AG09319 (cell line): ENCODE measurements at regions not wholly inside any gene's neighbourhood (a gene's known extent, or its start where the extent isn't known, plus 50 kb on each side); places are given as distances from the start of the nearest gene placed in this dataset.

Source experiments
- DNase-seq: peaks from one replicate; pipeline ENCODE4 v3.0.0-alpha.2; 2010; ENCODE audit warnings: low read depth; ENCODE audit errors: extremely low read depth
- TF ChIP-seq, protein P1 (sequence below): IDR thresholded peaks from 2 replicates; pipeline ENCODE4 v1.5.1; 2011; ENCODE audit warnings: low read depth, mild to moderate bottlenecking, inconsistent platforms, low read length, moderate library complexity

GRCh38 chr14:97155320-97155719, 358.1 kb downstream of the VRK1 start:
- no peak for DNase-seq
- TF ChIP-seq, protein P1, sequence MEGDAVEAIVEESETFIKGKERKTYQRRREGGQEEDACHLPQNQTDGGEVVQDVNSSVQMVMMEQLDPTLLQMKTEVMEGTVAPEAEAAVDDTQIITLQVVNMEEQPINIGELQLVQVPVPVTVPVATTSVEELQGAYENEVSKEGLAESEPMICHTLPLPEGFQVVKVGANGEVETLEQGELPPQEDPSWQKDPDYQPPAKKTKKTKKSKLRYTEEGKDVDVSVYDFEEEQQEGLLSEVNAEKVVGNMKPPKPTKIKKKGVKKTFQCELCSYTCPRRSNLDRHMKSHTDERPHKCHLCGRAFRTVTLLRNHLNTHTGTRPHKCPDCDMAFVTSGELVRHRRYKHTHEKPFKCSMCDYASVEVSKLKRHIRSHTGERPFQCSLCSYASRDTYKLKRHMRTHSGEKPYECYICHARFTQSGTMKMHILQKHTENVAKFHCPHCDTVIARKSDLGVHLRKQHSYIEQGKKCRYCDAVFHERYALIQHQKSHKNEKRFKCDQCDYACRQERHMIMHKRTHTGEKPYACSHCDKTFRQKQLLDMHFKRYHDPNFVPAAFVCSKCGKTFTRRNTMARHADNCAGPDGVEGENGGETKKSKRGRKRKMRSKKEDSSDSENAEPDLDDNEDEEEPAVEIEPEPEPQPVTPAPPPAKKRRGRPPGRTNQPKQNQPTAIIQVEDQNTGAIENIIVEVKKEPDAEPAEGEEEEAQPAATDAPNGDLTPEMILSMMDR = no peak

GRCh38 chr14:97155814-97156213, 358.6 kb downstream of the VRK1 start:
- no peak for DNase-seq
- TF ChIP-seq, protein P1 = no peak

GRCh38 chr14:97156705-97157104, 359.5 kb downstream of the VRK1 start:
- DNase-seq = no peak
- TF ChIP-seq, protein P1 = no peak

DNA sequence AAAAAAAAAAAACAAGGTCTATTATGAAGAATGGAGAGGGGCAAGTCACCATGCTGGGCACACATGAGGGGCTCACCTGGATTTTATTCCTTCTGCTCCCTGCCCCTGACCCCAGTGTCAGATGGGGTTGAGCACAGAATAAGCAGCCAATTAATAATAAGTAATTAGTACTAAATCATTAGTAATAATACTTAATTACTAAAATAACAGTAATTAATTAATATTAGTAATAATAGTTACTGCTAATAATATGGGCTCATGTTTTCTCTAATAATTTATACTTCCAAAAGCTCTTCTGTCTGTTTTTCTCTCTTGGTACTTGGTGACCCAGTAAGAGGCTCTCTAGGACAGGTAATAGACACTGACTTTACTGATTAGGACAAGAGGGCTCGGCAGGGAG, 360.9 kb downstream of the VRK1 start:
- TF ChIP-seq, protein P1 = no peak
- DNase-seq = no peak

- DNase-seq = no peak
- TF ChIP-seq, protein P1 = no peak
Measured at GRCh38 chr14:97159124-97159523, 361.9 kb downstream of the VRK1 start.

DNA sequence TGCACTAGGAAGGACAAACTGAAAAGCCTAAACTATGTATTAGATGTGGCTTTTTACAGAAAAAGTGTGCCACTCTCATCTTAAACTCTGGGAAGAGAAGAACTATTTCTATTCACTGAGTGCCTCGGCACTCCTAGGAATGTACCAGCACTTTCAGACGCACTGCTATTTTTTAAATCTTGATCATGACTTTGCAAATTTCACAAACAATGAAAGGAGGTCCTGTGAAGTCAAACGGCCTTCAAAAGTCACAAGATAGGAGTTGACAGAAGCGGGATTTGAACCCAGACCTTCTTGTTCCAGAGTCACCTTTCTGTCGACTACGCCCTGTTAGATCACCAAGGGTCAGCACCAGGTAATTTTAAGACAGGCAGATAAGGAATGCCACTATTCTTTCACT, 365.4 kb downstream of the VRK1 start:
- TF ChIP-seq, protein P1 = no peak
- DNase-seq = no peak

GRCh38 chr14:97164021-97164420, 366.8 kb downstream of the VRK1 start:
- TF ChIP-seq, protein P1 = no peak
- no peak for DNase-seq
